ENCODE measurements at regions not wholly inside any gene's neighbourhood (a gene's known extent, or its start where the extent isn't known, plus 50 kb on each side); places are given as distances from the start of the nearest gene placed in this dataset.

DNA sequence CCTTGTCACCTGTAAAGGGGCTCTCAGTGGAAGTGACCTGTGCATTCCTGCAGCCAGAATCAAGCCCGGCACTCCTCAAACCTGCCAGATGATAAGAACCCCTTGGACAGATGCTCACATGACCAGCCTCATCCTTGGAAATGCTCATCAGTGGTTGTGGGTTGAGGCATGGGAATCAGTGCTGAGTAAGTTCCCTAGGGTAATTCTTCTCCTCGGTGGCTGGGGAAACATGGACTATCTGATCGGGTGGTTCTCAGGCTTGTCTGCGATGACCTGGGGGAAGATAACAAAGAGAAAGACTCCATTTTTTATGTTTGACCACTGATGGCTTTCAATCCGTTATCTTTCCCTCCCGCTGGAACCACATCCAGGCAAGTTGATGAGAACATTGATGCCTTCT is 84.0 kb downstream of the SPP2 start:
- no peak for TF ChIP-seq POLR2AphosphoS5 (IDR thresholded peaks at IDR 0.05)
- TF ChIP-seq, protein P1, sequence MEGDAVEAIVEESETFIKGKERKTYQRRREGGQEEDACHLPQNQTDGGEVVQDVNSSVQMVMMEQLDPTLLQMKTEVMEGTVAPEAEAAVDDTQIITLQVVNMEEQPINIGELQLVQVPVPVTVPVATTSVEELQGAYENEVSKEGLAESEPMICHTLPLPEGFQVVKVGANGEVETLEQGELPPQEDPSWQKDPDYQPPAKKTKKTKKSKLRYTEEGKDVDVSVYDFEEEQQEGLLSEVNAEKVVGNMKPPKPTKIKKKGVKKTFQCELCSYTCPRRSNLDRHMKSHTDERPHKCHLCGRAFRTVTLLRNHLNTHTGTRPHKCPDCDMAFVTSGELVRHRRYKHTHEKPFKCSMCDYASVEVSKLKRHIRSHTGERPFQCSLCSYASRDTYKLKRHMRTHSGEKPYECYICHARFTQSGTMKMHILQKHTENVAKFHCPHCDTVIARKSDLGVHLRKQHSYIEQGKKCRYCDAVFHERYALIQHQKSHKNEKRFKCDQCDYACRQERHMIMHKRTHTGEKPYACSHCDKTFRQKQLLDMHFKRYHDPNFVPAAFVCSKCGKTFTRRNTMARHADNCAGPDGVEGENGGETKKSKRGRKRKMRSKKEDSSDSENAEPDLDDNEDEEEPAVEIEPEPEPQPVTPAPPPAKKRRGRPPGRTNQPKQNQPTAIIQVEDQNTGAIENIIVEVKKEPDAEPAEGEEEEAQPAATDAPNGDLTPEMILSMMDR (IDR thresholded peaks at IDR 0.05): no peak
- TF ChIP-seq POLR2A (IDR thresholded peaks at IDR 0.05): no peak

All from prostate gland (tissue), 2 donors.